ENCODE measurements at regions not wholly inside any gene's neighbourhood (a gene's known extent, or its start where the extent isn't known, plus 50 kb on each side); places are given as distances from the start of the nearest gene placed in this dataset.
"Not testable (repeated sequence)": the region's sequence is repeated elsewhere in the genome, so short reads cannot be mapped to it uniquely, and the experiment has no call there.

- H3K9me3 ChIP-seq, H3K36me3 ChIP-seq, H3K4me3 ChIP-seq, H3K27ac ChIP-seq: not testable (repeated sequence)
- Histone ChIP-seq H3K4me1 (peaks cover 12% of the 10 kb centered on the region), H3K27me3 (peaks cover 35% of the 10 kb centered on the region)
- DNase-seq (ENCODE audit: low spot score in 2 of 2), result peak; percentile 56 to 79
- 89% methylated on average over 19 of the region's 19 CpGs for WGBS
These were observed 1074.9 kb downstream of the RPIA start for GRCh38 chr2:89766141-89766990.

GRCh38 chr2:89767058-89767457 lies 1075.6 kb downstream of the RPIA start:
- H3K4me1 ChIP-seq, result peaks cover 12% of the 10 kb centered on the region
- H3K9me3 ChIP-seq, H3K4me3 ChIP-seq, H3K36me3 ChIP-seq, H3K27ac ChIP-seq: not testable (repeated sequence)
- 69% methylated on average over 5 of the region's 7 CpGs for WGBS
- H3K27me3 ChIP-seq, result peaks cover 35% of the 10 kb centered on the region
- peak; percentile 41 to 57 for DNase-seq (ENCODE audit: low spot score in 2 of 2)

- Histone ChIP-seq H3K9me3 (peaks cover 4% of the 10 kb centered on the region), H3K4me3 (peak overlapping the region; percentile 23), H3K27me3 (peaks cover 35% of the 10 kb centered on the region), H3K4me1 (peaks cover 12% of the 10 kb centered on the region), H3K27ac (no peak overlapping the region), H3K36me3 (no peaks in the 10 kb centered on the region)
- DNase-seq (ENCODE audit: low spot score in 2 of 2), result peak; percentile 59 to 63
- TF ChIP-seq EP300 (IDR thresholded peaks at IDR 0.05) (no peak), POLR2A (IDR thresholded peaks at IDR 0.05) (no peak), POLR2AphosphoS5 (IDR thresholded peaks at IDR 0.05) (no peak)
- TF ChIP-seq, protein P1, sequence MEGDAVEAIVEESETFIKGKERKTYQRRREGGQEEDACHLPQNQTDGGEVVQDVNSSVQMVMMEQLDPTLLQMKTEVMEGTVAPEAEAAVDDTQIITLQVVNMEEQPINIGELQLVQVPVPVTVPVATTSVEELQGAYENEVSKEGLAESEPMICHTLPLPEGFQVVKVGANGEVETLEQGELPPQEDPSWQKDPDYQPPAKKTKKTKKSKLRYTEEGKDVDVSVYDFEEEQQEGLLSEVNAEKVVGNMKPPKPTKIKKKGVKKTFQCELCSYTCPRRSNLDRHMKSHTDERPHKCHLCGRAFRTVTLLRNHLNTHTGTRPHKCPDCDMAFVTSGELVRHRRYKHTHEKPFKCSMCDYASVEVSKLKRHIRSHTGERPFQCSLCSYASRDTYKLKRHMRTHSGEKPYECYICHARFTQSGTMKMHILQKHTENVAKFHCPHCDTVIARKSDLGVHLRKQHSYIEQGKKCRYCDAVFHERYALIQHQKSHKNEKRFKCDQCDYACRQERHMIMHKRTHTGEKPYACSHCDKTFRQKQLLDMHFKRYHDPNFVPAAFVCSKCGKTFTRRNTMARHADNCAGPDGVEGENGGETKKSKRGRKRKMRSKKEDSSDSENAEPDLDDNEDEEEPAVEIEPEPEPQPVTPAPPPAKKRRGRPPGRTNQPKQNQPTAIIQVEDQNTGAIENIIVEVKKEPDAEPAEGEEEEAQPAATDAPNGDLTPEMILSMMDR (IDR thresholded peaks at IDR 0.05), result no peak
- WGBS, result 15% methylated on average over 60 of the region's 60 CpGs
These were observed 1076.3 kb downstream of the RPIA start for GRCh38 chr2:89767572-89768435.

GRCh38 chr2:89775885-89776284 lies 1084.4 kb downstream of the RPIA start:
- H3K9me3 ChIP-seq, result peaks cover 66% of the 10 kb centered on the region
- H3K27ac ChIP-seq, result no peak overlapping the region
- DNase-seq (ENCODE audit: low spot score in 2 of 2), result no peak
- WGBS, result 84% methylated on average over 15 of the region's 15 CpGs
- H3K4me1 ChIP-seq, result no peaks in the 10 kb centered on the region
- TF ChIP-seq EP300 (IDR thresholded peaks at IDR 0.05) (no peak), POLR2A (IDR thresholded peaks at IDR 0.05) (no peak), POLR2AphosphoS5 (IDR thresholded peaks at IDR 0.05) (no peak)
- TF ChIP-seq, protein P1 (IDR thresholded peaks at IDR 0.05), result no peak
- H3K4me3 ChIP-seq, result no peak overlapping the region
- H3K27me3 ChIP-seq, result no peaks in the 10 kb centered on the region
- H3K36me3 ChIP-seq, result no peaks in the 10 kb centered on the region

DNA sequence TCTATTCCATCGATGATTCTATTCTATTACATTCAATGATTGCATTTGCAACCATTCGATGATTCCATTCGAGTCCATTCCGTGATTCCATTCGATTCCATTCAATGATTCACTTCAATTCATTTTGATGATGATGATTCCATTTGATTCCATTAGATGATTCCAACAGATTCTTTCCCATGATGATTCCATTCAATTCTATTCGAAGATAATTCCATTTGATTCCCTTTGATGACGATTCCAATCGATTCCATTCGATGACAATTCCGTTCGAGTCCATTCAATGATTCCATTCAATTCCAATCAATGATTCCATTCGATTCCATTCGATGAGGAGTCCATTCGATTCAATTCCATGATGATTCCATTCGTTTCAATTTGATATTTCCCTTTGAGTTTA lies 1088.8 kb downstream of the RPIA start:
- H3K27ac ChIP-seq, result no peak overlapping the region
- H3K27me3 ChIP-seq, result no peaks in the 10 kb centered on the region
- no peak overlapping the region for H3K4me3 ChIP-seq
- DNase-seq (ENCODE audit: low spot score in 2 of 2), result no peak
- no peaks in the 10 kb centered on the region for H3K4me1 ChIP-seq
- H3K9me3 ChIP-seq, result peaks cover 69% of the 10 kb centered on the region
- TF ChIP-seq, protein P1 (IDR thresholded peaks at IDR 0.05), result no peak
- TF ChIP-seq POLR2A (IDR thresholded peaks at IDR 0.05), result no peak
- no peak for TF ChIP-seq POLR2AphosphoS5 (IDR thresholded peaks at IDR 0.05)
- no peak for TF ChIP-seq EP300 (IDR thresholded peaks at IDR 0.05)
- 82% methylated on average over 15 of the region's 15 CpGs for WGBS
- H3K36me3 ChIP-seq, result no peaks in the 10 kb centered on the region

DNA sequence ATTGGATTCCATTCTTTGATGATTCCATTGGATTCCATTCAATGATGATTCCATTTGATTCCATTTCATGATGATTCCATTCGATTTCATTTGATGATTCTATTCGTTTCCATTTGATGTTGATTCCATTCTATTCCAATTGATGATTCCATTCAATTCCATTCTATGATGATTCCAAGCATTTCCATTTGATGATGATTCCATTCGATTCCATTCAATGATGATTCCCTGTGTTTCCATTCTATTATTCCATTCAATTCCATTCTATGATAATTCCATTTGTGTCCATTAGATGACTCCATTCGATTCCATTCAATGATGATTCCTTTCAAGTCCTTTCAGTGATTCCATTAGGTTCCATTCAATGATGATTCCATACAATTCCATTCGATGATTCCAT lies 1090.5 kb downstream of the RPIA start:
- no peak for DNase-seq (ENCODE audit: low spot score in 2 of 2)
- no peaks in the 10 kb centered on the region for H3K4me1 ChIP-seq
- TF ChIP-seq POLR2A (IDR thresholded peaks at IDR 0.05) (no peak), EP300 (IDR thresholded peaks at IDR 0.05) (no peak), POLR2AphosphoS5 (IDR thresholded peaks at IDR 0.05) (no peak)
- TF ChIP-seq, protein P1 (IDR thresholded peaks at IDR 0.05), result peak in 1 of 2 donors; percentile 12
- no peak overlapping the region for H3K27ac ChIP-seq
- 64% methylated on average over 5 of the region's 5 CpGs for WGBS
- peaks cover 67% of the 10 kb centered on the region for H3K9me3 ChIP-seq
- H3K36me3 ChIP-seq, result no peaks in the 10 kb centered on the region
- H3K4me3 ChIP-seq, result no peak overlapping the region
- H3K27me3 ChIP-seq, result no peaks in the 10 kb centered on the region

Data from suprapubic skin (tissue), 4 donors.